ENCODE measurements at regions not wholly inside any gene's neighbourhood (a gene's known extent, or its start where the extent isn't known, plus 50 kb on each side); places are given as distances from the start of the nearest gene placed in this dataset.

DNA sequence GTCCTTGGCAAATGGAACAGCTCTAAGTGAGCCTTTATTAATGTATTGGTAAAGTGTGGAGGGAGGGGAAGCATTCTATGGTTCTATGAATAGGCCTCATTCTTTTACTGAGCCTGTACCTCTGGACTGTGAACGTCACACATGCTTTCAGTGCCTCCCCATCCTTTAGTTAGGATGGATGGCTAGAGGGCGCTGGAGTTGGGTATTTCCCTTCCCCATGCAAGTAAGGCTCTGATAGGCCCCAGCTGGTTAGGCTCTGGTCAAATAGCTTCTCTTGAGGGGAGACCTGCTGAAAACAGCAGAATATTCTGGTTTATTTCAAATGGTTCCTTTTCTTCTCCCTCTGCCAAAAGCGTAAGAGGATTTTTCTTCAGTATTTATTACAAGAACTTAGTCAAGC lies 860.9 kb upstream of the MDGA2 start:
- TF ChIP-seq, protein P1, sequence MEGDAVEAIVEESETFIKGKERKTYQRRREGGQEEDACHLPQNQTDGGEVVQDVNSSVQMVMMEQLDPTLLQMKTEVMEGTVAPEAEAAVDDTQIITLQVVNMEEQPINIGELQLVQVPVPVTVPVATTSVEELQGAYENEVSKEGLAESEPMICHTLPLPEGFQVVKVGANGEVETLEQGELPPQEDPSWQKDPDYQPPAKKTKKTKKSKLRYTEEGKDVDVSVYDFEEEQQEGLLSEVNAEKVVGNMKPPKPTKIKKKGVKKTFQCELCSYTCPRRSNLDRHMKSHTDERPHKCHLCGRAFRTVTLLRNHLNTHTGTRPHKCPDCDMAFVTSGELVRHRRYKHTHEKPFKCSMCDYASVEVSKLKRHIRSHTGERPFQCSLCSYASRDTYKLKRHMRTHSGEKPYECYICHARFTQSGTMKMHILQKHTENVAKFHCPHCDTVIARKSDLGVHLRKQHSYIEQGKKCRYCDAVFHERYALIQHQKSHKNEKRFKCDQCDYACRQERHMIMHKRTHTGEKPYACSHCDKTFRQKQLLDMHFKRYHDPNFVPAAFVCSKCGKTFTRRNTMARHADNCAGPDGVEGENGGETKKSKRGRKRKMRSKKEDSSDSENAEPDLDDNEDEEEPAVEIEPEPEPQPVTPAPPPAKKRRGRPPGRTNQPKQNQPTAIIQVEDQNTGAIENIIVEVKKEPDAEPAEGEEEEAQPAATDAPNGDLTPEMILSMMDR (conservative IDR thresholded peaks at IDR 0.05; ENCODE audit: low read depth, low read length), result peak; percentile 50
- TF ChIP-seq EZH2 (IDR thresholded peaks at IDR 0.05; ENCODE audit: low read length, unreplicated experiment) (no peak), EZH2phosphoT487 (IDR thresholded peaks at IDR 0.05; ENCODE audit: borderline replicate concordance, low read length) (no peak)
